ENCODE measurements at regions not wholly inside any gene's neighbourhood (a gene's known extent, or its start where the extent isn't known, plus 50 kb on each side); places are given as distances from the start of the nearest gene placed in this dataset.

DNA sequence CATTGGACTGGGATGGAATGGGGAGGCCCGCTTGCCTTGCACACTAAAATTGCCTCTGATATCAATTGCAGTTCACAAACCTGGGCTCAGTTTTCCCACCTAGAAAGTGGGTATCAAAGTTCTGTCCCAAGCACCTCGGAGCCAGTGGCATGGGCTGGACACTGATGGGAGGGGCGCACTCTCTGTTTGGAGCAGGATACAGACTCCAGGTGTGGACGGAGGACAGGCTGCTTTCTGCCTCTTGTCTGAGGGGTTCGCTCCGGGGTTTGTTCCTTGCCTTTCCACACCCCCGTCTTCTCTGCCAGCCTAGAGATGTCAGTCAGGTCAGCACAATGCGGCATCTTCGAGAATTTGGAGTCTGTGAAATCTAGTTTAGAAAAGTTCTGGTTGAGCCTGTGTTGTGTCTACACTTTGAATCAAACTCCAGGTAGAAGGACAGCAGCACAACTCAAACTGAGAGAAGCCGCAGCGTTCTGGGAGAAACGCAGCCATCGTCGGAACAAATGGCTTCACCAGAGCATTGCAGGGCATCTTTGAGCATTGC is 141.9 kb downstream of the TEX29 start:
- ATAC-seq (replicated peaks; ENCODE audit: extremely low read depth, poor library complexity, severe bottlenecking) = no peak

DNA sequence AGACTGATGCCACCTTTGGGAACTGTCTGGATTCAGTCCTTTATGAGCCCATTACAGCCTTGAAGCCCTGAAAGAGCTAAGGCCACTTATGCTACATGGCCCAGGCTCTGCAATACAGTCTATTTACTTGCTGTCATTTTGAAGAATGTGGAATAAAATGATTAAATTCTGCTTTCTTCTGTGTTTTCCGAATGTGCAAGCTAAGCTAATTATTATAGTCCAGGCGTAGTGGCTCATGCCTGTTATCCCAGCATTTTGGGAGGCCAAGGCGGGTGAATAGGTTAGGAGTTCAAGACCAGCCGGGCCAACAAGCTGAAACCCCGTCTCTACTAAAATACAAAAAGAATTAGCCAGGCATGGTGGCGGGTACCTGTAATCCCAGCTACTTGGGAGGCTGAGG is 142.5 kb downstream of the TEX29 start:
- Mint-ChIP-seq H3K4me3 (no peak overlapping the region), H3K27me3 (peaks cover 41% of the 10 kb centered on the region), H3K27ac (ENCODE audit: low read depth) (no peak overlapping the region), H3K36me3 (ENCODE audit: insufficient read depth) (no peaks in the 10 kb centered on the region), H3K4me1 (no peaks in the 10 kb centered on the region), H3K9me3 (no peaks in the 10 kb centered on the region)
- no peak for DNase-seq (ENCODE audit: low spot score in 2 of 2)
- ATAC-seq (replicated peaks; ENCODE audit: extremely low read depth, poor library complexity, severe bottlenecking) = no peak

More for the DNA sequence above, 141.9 kb downstream of the TEX29 start:
- DNase-seq (ENCODE audit: low spot score in 2 of 2) = no peak
- Mint-ChIP-seq H3K36me3 (ENCODE audit: insufficient read depth) (no peaks in the 10 kb centered on the region), H3K27ac (ENCODE audit: low read depth) (no peak overlapping the region), H3K4me3 (no peak overlapping the region), H3K9me3 (no peaks in the 10 kb centered on the region), H3K27me3 (peaks cover 36% of the 10 kb centered on the region), H3K4me1 (no peaks in the 10 kb centered on the region)

DNA sequence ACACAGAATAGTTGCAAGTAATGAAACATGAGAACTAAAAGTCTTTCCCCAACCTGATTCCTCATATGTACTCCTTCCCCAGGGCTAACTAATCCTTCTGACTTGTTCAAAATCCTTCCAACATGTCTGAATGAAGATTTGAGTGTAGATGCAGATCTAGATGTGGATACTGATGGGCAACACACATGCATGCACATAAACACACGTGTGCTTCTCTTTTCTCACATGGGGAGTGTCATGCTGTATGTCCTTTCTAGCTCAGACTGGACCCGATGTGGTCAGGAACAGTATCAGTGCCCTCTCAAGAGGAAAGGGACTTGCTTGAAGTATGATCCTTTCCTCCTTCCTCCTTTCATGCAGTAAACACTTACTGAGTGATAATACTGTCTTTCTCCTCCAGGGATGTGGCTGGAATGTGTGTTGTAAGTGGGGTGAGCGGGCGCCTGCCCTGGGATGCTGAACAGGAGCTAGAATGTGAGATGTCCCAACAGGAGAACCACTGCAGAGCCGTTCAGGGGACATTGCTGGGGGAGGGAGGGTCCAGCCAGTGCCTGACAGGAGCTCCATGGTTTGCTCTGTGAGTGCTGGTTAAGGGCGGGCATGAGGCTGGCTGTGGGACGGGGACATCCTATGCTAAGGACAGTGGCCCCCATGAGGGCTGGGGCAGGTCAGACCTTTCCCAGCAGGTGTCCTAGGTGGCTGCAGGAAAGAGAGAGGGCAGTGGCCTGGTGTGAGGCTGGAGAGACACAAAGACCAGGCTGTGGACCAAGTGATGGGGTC is 146.9 kb downstream of the TEX29 start:
- no peaks in the 10 kb centered on the region for H3K36me3 Mint-ChIP-seq (ENCODE audit: insufficient read depth)
- H3K4me3 Mint-ChIP-seq = no peak overlapping the region
- no peak for DNase-seq (ENCODE audit: low spot score in 2 of 2)
- H3K9me3 Mint-ChIP-seq = no peaks in the 10 kb centered on the region
- H3K4me1 Mint-ChIP-seq = no peaks in the 10 kb centered on the region
- ATAC-seq (replicated peaks; ENCODE audit: extremely low read depth, poor library complexity, severe bottlenecking) = no peak
- H3K27ac Mint-ChIP-seq (ENCODE audit: low read depth) = no peak overlapping the region
- peaks cover 26% of the 10 kb centered on the region for H3K27me3 Mint-ChIP-seq

DNA sequence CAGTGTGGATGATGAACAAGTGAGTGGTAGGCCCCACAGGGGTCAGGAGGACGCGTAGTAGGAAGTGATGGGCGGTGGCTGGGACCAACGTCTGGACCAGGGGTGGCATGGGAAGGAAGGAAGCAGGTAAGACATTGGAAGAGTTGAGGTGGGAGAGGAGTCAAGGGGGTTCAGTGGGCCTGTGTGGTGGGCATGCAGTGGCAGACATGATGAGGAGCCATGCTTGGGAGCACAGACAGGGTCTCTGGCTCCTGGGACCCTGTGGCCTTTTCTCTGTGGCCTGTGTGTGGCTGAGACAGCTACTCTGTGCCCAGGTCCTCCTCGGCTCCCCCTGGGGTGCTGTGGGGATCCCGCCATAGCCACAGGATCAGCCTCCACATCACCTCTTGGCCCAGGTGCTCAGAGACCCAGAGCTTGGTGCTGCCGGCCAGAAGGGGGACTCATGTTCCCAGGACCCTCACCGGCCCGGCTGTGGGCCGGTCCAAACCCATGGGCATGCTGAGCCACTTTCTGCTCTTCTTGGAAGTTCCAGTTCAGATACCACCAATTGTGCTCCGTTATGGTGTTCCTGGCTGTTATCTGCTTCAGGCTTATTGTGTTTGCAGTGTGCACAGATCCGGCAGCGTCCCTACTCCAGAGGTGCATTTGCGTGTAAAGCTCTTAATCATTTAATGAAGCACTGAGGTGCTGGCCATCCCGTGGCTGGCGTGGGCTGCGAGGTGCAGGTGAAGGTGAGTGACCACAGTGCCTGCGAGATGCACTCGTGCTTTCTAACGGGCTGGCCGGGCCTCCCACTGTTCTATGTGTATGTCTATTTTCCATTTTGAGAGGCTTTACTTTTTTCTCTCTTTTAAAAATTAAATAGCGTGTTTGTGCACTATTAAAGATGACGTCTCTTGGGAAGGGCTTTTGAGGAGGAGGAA is 147.9 kb downstream of the TEX29 start:
- Mint-ChIP-seq H3K36me3 (ENCODE audit: insufficient read depth) (no peaks in the 10 kb centered on the region), H3K9me3 (no peaks in the 10 kb centered on the region), H3K4me1 (no peaks in the 10 kb centered on the region), H3K27me3 (peaks cover 33% of the 10 kb centered on the region), H3K27ac (ENCODE audit: low read depth) (no peak overlapping the region), H3K4me3 (no peak overlapping the region)
- no peak for DNase-seq (ENCODE audit: low spot score in 2 of 2)
- no peak for ATAC-seq (replicated peaks; ENCODE audit: extremely low read depth, poor library complexity, severe bottlenecking)

DNA sequence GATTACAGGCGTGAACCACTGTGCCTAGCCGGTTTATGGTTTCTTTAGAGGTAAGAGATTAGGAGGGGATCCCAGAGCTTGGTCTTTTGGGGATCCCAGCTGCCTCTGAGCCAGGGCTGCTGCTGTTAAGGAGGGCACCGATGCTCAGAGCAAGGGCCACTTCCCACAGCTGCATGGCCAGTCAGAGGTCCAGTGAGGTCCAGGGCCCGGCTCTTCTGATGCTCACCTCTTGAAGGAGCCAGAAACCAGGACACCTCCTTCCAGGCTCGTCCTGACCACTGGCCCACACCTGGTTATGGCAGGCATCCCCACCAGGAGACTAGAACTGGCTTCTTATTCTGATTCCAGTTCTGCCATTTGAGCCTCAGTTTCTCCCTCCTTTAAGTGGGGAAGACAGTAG is 149.0 kb downstream of the TEX29 start:
- ATAC-seq (replicated peaks; ENCODE audit: extremely low read depth, poor library complexity, severe bottlenecking) (no peak), DNase-seq (ENCODE audit: low spot score in 2 of 2) (no peak)
- Mint-ChIP-seq H3K4me1 (no peaks in the 10 kb centered on the region), H3K9me3 (no peaks in the 10 kb centered on the region), H3K36me3 (ENCODE audit: insufficient read depth) (no peaks in the 10 kb centered on the region), H3K27me3 (peaks cover 42% of the 10 kb centered on the region), H3K4me3 (no peak overlapping the region), H3K27ac (ENCODE audit: low read depth) (no peak overlapping the region)

DNA sequence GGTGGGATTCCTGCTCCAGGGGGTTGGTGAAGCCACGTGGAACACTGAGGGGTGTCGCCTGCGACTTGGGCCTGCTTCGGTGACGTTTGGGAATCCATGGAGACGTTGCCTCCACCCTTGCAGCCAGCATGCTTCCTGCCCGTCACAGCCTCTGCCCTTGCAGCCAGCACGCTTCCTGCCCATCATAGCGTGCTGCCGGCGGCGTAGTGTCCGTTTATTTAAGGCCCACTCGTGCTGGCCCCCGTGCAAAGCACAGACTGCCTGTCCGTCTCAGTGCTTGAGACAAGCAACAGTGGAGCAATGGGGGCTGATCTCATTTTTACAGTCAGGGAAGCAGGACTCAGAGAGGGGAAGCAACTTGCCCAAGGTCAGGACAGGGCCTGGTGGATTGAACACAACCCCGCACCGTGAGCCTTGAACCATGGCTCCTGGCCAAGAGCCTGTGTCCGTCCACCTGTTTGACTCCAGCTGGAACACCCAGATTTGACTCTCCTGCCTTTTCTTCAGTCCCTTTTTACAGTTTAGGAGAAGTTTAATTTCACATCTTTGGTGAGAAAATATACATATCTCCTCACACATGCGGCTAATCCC is 149.6 kb downstream of the TEX29 start:
- H3K27me3 Mint-ChIP-seq = peaks cover 43% of the 10 kb centered on the region
- no peaks in the 10 kb centered on the region for H3K36me3 Mint-ChIP-seq (ENCODE audit: insufficient read depth)
- H3K9me3 Mint-ChIP-seq = no peaks in the 10 kb centered on the region
- DNase-seq (ENCODE audit: low spot score in 2 of 2) (no peak), ATAC-seq (replicated peaks; ENCODE audit: extremely low read depth, poor library complexity, severe bottlenecking) (no peak)
- no peak overlapping the region for H3K4me3 Mint-ChIP-seq
- no peak overlapping the region for H3K27ac Mint-ChIP-seq (ENCODE audit: low read depth)
- no peaks in the 10 kb centered on the region for H3K4me1 Mint-ChIP-seq

DNA sequence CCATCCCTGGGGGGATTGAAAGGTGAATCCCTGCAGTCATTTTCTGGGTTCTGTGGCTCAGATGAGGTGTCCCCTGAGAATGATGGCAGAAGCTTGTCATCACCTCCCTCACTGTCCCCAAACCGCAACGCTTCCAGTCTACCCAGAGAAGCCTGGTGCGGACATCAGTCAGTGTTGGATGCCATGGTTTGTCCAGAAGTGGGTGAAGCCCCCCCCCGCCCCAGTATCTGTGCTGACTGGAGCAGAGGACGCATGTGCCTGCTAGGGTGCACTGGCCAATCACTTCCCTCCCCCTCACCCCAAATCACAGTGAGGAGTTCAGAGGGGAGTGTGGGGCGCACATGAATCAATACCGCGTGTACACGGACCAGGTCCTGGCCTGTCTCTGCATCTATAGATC is 150.5 kb downstream of the TEX29 start:
- Mint-ChIP-seq H3K4me1 (no peaks in the 10 kb centered on the region), H3K27ac (ENCODE audit: low read depth) (no peak overlapping the region), H3K36me3 (ENCODE audit: insufficient read depth) (no peaks in the 10 kb centered on the region), H3K4me3 (no peak overlapping the region), H3K27me3 (peaks cover 43% of the 10 kb centered on the region), H3K9me3 (no peaks in the 10 kb centered on the region)
- DNase-seq (ENCODE audit: low spot score in 2 of 2) (no peak), ATAC-seq (replicated peaks; ENCODE audit: extremely low read depth, poor library complexity, severe bottlenecking) (no peak)

DNA sequence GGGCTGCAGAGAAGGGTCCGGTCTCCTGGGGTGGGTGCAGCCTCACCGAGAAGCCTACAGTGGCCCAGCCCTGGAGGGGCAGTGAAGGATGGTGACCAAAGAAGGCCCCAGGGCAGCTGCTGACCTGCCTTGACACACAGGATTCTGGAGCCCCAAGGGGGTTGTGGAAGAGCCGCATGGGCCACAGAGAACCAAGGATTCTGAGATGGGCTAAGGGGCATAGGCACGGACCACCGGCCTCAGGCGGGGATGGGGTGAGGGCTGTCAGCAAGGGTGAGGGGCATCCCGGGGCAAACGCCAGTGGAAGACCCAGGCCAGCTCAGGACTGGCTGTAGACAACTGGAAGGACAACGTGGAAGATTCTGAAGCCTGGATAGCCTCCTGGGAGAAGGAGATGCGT is 151.6 kb downstream of the TEX29 start:
- peaks cover 38% of the 10 kb centered on the region for H3K27me3 Mint-ChIP-seq
- no peak for DNase-seq (ENCODE audit: low spot score in 2 of 2)
- ATAC-seq (replicated peaks; ENCODE audit: extremely low read depth, poor library complexity, severe bottlenecking) = no peak
- H3K9me3 Mint-ChIP-seq = no peaks in the 10 kb centered on the region
- H3K4me3 Mint-ChIP-seq = no peak overlapping the region
- no peaks in the 10 kb centered on the region for H3K4me1 Mint-ChIP-seq
- H3K36me3 Mint-ChIP-seq (ENCODE audit: insufficient read depth) = no peaks in the 10 kb centered on the region
- no peak overlapping the region for H3K27ac Mint-ChIP-seq (ENCODE audit: low read depth)

DNA sequence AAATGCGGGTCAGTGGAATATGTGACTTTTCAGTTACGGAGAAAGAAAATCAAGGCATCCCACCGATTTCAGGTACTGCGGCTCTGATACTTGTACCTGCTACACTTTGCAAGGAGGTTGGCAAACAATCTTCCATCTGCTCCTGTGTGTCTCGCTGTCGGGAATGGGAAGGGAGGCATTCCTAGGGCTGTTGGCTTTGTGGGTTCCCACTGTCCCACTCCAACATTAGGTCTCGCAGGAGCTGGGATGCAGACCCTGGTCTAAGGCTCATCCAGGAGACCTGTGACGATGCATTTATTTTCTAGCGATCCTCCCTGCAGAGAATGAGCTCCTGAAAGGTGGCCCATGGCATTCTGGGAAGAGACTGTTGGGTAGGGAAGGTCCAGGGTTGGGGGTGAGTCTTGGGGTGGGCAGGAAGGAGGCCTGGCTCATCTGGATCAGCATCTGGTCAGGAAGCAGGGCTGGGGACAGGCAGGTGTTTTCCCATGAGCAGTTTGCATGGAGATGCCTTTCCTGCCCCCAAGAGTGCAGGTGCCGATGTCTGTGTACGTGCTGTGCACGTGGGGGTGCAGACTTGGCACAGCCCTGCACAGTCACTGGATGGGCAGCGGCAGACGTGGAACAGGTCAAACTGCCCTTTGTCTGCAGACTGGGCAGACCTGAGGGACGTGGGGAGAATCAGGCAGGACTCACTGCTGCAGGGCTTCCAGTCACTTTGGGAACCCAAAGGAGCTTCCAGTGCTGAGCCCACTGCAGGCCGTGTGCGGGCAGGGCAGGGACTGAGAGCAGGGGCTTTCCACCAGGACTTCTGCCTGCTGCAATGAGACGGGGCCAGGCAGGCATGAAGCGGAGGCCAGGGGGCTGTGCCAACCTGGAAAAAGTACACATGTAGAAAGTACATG is 152.4 kb downstream of the TEX29 start:
- no peaks in the 10 kb centered on the region for H3K9me3 Mint-ChIP-seq
- H3K27me3 Mint-ChIP-seq = peaks cover 31% of the 10 kb centered on the region
- no peaks in the 10 kb centered on the region for H3K4me1 Mint-ChIP-seq
- DNase-seq (ENCODE audit: low spot score in 2 of 2) (no peak), ATAC-seq (replicated peaks; ENCODE audit: extremely low read depth, poor library complexity, severe bottlenecking) (no peak)
- H3K27ac Mint-ChIP-seq (ENCODE audit: low read depth) = no peak overlapping the region
- no peak overlapping the region for H3K4me3 Mint-ChIP-seq
- no peaks in the 10 kb centered on the region for H3K36me3 Mint-ChIP-seq (ENCODE audit: insufficient read depth)

DNA sequence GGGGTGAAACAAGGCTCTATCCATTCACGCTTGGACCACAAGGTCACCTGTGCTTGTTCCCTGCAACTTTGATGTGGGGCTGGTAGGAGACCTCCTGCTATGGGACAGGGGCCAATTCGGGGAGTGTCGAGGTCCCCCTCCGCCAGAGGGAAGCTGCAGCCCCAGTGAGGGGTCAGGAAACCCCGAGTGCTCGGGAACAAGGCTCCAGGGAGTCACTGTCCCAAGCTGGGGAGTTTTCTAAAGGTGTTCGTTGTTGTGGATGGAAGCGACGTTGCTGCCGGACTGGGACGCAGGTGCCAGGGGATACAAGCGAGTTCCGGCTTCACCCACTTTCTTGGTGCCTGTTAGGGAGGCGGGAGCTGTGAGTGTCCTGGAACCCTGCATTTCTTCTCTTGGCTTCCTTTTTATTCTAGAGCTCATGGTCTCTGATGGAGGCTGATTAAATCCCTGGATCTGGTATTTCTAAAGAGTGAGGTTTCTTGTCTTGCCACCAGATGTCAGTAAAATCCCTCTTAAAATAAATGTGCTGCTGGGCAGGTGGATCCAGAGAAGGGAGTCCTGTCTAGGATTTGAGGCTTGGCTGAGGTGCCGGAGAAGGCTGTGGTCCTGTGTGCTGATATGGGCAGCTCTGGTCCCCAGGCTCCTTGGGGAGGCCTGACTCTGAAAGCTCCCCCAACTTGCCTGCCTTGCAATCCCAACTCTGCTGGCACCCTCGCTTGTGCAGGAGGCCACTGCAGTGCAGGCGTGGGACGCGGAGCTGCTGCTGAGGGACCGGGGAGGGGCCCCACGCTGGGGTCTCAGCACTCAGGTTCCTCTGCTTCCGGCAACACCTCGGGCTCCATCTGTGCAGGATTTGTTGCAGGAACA is 153.9 kb downstream of the TEX29 start:
- DNase-seq (ENCODE audit: low spot score in 2 of 2) = no peak

DNA sequence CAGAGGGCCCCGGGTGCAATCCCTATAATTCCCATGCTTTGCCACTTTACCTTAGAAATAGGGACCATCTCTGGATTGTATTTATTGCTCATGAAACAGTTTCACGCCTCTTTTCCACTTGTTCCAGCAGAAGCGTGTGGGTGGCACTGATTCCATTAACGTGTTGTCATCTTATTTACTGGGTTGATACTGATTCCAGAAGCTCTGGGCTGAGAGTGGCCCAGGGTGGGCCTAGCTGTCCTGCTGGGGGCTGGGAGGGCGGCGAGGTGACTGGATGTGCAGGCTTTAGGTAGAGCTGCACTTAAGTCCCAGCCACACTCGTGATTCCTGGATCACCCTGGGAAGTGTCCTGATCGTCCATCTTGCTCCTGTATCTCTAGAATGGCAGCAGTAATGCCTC is 155.0 kb downstream of the TEX29 start:
- DNase-seq (ENCODE audit: low spot score in 2 of 2) = no peak

More for the DNA sequence above, 153.9 kb downstream of the TEX29 start:
- Mint-ChIP-seq H3K27me3 (peaks cover 31% of the 10 kb centered on the region), H3K4me1 (no peaks in the 10 kb centered on the region), H3K4me3 (no peak overlapping the region), H3K9me3 (no peaks in the 10 kb centered on the region), H3K27ac (ENCODE audit: low read depth) (no peak overlapping the region), H3K36me3 (ENCODE audit: insufficient read depth) (no peaks in the 10 kb centered on the region)
- ATAC-seq (replicated peaks; ENCODE audit: extremely low read depth, poor library complexity, severe bottlenecking) = no peak

More for the DNA sequence above, 155.0 kb downstream of the TEX29 start:
- no peak overlapping the region for H3K4me3 Mint-ChIP-seq
- no peak overlapping the region for H3K27ac Mint-ChIP-seq (ENCODE audit: low read depth)
- H3K36me3 Mint-ChIP-seq (ENCODE audit: insufficient read depth) = no peaks in the 10 kb centered on the region
- no peaks in the 10 kb centered on the region for H3K9me3 Mint-ChIP-seq
- no peak for ATAC-seq (replicated peaks; ENCODE audit: extremely low read depth, poor library complexity, severe bottlenecking)
- no peaks in the 10 kb centered on the region for H3K4me1 Mint-ChIP-seq
- peaks cover 31% of the 10 kb centered on the region for H3K27me3 Mint-ChIP-seq

Data from central memory CD8-positive, alpha-beta T cell (primary cell).